HG03460 (cell line): ENCODE measurements at regions not wholly inside any gene's neighbourhood (a gene's known extent, or its start where the extent isn't known, plus 50 kb on each side); places are given as distances from the start of the nearest gene placed in this dataset.

Experiments
- ATAC-seq: cut with Tn5 transposase; IDR thresholded peaks from one replicate; pipeline ENCODE4 v1.9.1; 2021; ENCODE audit not compliant: unreplicated experiment

GRCh38 chr6:141593311-141593710, 539.4 kb upstream of the GJE1 start:
- no peak for ATAC-seq

GRCh38 chr6:141587482-141588266, 545.1 kb upstream of the GJE1 start:
- ATAC-seq = no peak

GRCh38 chr6:141580988-141581552, 551.7 kb upstream of the GJE1 start:
- ATAC-seq = no peak

DNA sequence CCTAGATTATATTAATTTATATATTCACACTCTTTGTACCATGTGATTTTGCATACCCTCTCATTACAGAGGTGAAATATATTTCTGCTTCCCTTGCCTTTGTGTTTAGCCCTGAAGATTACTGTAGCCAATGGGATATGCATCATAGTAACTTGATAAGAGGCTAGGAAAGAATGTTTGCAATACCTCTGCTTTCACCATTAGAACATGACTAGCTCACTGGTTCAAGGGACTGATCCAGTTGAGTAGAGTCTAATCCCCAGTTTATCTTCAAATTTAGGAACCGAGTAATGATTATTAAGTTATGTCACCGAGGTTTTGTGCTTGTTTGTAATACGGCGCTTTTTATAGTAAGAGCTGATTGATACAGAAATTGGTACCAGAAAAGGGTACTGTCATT, 552.6 kb upstream of the GJE1 start:
- no peak for ATAC-seq

- no peak for ATAC-seq
These were observed 556.0 kb upstream of the GJE1 start for GRCh38 chr6:141576751-141577150.

DNA sequence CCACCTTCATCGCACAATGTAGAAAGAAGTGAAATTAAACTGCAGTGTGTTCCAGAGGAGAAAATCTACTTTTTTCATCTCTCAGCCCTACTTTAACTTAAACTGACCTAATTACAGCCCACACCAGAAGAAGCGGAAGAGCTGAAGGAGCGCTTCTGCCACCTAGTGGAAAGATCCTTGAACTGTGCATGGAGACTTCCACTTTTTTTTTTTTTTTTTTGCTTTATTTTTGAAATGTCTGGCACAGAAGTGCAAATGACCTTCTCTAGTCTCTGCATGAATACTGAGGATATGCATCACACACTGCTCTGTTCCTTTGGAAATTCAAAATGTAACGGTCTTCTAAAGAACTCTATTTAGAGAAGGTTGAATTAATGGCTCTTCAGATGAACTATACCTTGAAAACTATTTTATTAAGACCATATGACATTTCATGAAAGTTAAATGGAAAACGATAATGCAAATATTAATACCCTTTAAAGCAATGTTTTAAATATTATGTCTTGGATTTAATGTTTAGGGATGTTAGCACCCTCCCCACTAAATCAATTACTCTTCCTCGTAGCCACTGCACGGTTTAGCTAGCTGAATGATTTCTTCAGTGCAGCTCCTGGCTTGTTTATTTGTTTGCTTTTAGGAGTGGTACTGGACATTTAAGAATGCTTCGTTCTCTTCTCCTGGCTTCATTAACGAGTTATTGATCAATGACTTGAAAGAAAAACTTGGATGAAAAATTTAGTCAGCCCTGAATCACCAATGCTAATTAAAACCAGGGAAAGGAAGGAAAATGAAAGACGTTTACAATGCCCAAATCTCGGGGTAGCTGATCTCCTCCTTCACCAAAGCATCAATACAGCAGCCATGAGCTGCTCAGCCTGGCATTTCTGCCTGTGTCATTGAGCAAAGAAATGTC, 569.6 kb upstream of the GJE1 start:
- peak; percentile 91 for ATAC-seq

DNA sequence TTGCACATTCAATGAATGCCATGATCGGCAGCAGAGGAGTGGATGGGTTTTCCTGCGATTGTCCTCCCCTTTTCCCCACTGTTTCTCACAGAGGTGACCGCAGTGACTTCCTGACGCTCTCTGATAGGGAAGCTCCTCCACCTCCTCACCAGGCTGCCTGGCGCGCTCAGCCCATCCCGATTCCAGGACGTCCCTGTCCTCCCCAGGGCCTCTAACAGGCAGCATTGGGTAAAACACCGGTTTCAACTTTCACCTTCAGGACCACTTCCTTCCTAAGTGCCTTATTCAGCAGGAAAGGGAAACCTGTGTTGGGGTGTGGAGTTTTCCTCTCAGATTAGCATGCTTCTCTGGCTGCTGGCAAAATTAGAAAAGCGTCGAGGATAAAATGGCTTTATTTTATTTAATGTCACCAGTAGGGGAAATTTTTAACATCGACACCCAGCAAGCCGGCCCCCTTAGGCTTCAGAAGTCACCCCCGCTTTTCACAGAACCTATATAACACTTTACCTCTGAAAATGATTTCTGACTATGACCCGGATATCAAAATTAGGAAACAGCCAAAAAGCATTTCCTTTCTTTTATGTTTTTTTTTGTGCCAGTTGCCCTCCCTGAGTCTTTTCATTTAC, 570.4 kb upstream of the GJE1 start:
- peak; percentile 28 for ATAC-seq

- no peak for ATAC-seq
These were observed 571.6 kb upstream of the GJE1 start for GRCh38 chr6:141561154-141561553.

DNA sequence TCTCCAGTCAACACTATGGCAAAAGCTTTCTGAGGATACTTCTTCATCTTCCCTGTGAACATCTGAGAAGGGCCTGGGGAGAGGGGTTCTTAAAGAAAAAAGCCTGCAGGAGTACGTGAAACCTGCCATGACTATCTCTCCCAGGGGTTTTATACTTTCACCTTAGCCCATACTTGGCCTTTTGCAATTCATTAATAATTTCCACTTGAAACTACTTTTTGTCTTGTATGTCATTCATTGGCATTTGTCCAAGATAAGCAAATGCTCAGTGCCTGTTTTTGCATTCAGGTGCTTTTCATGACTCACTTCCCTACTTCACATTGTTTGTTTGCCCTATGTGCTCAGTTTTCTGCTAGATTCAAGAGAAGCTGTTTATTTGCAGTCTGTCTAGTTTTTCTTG, 580.3 kb upstream of the GJE1 start:
- peak; percentile 83 for ATAC-seq

GRCh38 chr6:141552031-141552430, 580.7 kb upstream of the GJE1 start:
- no peak for ATAC-seq

GRCh38 chr6:141551318-141551717, 581.4 kb upstream of the GJE1 start:
- no peak for ATAC-seq

DNA sequence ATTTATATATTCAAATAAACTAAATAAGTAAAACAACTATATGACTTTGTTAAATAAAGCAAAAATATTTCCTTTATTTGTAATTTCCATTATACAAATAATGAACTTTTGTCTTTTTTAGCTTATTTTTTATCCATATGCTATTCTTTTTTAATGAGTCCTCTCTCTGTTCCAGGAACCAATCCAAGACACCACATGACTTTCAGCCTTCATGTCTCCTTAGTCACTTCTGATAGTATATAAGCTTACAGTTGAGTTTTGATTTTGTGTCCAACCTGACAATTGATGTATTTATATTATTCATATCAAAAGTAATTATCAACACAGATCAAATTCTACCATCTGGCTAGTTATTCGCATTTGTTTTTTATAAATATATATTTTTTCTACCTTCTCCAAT, 582.3 kb upstream of the GJE1 start:
- ATAC-seq = no peak

- ATAC-seq = no peak
These were observed 583.8 kb upstream of the GJE1 start for GRCh38 chr6:141548966-141549365.

- no peak for ATAC-seq
These were observed 591.0 kb upstream of the GJE1 start for GRCh38 chr6:141541581-141542324.

DNA sequence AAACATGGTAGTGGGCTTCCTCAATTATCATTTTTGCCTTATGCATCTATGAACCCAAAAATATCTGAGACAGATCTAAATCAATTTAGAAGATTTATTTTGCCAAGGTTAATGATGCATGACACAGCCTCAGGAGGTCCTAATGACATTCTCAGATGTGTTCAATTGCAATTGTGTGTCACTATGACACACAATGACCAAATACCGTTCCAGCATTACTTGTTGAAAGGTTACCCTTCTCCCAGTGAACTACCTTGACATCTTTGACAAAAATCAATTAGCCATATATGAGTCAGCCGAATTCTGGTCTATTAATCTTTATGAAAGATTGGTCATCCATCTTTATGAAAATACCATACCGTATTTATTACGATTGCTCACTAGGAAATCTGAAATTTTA, 592.5 kb upstream of the GJE1 start:
- no peak for ATAC-seq

DNA sequence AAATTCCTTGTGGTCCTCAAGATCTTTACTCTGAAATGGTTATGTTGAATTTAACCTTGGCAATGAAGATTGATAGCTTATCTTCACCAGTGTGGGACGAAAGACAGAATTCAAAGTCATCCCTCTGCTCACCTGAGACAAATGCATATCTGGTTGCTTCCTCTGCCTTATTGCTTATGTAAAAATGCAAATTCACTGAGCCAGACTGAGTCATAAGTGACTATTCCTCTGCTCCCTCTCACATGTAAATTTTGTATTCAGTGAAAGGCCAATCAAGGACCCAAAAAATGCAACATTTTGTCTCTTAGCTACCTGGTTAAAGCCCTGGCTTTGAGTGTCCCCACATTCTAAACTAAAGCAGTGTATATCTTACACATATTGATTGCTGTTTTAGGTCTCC, 593.1 kb upstream of the GJE1 start:
- no peak for ATAC-seq

DNA sequence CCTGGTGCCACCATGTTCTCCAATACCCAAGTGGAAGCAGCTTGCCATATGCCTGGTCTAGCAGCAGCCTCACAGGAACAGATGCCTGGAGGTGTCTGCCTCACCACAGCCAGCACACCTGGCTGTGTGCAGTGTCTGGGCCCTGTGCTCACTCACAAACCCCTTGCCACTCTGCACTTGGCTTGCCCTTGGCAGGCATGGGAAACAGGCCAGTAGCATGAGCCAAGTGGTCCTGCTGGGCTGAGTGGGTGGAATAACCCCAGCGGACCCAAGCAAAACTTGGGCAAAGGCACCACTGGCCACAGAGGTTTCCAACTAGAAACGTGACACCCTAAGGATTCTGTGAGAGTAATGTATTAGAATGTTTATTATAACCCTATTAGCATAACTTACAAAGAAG, 600.5 kb upstream of the GJE1 start:
- no peak for ATAC-seq

GRCh38 chr6:141531040-141531439, 601.7 kb upstream of the GJE1 start:
- no peak for ATAC-seq

GRCh38 chr6:141528596-141528995, 604.1 kb upstream of the GJE1 start:
- ATAC-seq = no peak

- ATAC-seq = no peak
These were observed 605.7 kb upstream of the GJE1 start for GRCh38 chr6:141526985-141527384.

GRCh38 chr6:141521440-141521839, 611.3 kb upstream of the GJE1 start:
- ATAC-seq = no peak
